ENCODE measurements at regions not wholly inside any gene's neighbourhood (a gene's known extent, or its start where the extent isn't known, plus 50 kb on each side); places are given as distances from the start of the nearest gene placed in this dataset.

DNA sequence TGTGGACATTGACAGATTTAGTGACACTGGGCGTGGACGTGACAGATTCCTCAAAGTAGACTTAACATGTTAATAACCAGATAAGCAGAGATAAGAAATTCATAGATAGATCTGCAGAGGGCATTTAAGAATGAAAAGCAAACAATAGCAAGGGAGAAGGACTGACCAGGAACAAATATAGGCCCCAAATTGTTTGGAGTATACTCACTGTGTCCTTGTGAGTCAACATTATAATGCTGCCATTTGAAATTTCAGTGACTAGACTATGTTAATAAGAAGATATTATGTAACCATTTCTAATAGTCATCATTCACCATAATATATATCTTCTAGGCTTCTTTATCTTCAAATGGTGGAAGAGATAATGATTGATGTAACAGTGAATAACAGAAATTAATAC lies 78.1 kb upstream of the SLC38A11 start:
- DNase-seq = no peak

GRCh38 chr2:165032559-165032958 lies 77.2 kb upstream of the SLC38A11 start:
- DNase-seq = no peak

GRCh38 chr2:165024199-165024598 lies 68.9 kb upstream of the SLC38A11 start:
- DNase-seq = no peak

GRCh38 chr2:165022781-165023180 lies 67.5 kb upstream of the SLC38A11 start:
- DNase-seq = no peak

- DNase-seq = no peak
Measured at GRCh38 chr2:165017966-165018596, 62.8 kb upstream of the SLC38A11 start.

DNA sequence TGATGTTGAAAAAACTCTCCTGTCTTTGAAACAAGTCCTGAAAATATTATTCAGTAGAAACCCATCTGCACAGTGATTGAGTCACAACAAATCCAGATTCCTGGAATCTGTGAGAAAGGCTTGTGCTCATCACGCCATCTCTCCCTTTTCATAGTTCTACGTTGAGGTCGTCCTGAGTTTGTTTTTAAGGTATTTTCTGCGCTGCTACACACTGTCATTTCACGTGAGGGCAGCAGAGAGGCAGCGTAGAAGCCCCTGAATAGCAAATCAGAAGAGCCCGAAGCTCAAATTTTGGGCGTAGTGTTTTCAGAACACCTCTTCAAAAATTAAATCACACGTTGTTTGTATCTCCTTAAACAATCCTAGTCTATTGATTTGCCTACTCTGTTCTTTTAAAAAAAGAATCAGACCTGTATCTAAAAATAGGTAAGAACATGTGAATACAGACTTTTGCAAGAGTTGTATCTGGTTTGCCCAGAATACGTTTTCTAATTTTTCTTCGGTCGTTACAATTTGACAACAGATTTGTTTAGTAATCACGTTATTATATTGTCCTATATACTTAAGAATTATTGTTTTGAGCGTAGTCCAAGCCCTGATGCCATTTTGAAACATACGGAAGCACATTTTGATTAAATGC lies 61.6 kb upstream of the SLC38A11 start:
- DNase-seq = no peak

DNA sequence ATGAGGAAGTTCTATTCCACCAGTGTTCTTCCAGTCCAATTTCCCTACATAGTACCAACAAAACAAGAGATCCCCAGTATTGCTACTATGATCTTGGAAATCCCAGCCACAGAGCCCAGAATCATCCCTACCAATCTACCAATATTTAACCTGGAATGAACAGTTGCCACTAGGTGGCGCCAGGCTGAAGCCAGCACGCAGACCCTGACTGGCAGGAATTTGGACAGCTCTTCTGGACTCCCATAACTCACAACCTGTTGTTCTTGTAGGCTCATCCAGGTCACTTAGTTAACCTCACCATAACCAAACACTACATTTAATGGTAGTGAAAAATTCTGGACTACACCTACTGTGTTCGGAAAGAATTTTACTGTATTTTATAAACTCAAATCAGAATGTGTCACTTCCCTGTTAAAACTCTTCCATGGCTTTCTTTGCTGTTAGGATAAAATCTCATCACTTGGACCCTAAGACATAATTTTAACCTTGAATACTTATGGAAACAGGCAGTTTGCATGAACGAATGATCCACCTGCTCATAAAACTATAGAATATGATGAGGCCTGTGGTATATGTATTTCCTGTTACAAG lies 59.8 kb upstream of the SLC38A11 start:
- peak; percentile 14 for DNase-seq

- no peak for DNase-seq
Measured at GRCh38 chr2:165013944-165014619, 58.8 kb upstream of the SLC38A11 start.

- DNase-seq = no peak
Measured at GRCh38 chr2:165011199-165011598, 55.9 kb upstream of the SLC38A11 start.

DNA sequence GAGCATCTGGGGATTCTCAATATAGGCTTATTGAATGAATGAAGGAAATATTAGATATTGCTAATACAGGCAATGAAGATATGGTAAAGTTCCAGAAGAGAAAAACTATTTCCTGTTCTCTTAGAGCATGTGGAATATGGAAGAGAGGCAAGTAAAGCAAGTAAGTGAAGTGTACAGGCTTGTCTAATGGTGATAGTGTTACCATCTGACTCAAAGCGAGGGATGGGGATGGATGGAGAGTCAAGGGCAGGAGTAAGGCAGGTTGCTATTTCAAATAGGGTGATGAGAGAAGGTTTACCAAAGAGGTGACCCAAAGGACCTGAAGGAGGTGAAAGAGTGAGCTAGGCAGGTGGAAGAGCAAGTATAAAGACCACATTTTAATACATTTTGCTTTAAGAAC lies 55.2 kb upstream of the SLC38A11 start:
- no peak for DNase-seq

DNA sequence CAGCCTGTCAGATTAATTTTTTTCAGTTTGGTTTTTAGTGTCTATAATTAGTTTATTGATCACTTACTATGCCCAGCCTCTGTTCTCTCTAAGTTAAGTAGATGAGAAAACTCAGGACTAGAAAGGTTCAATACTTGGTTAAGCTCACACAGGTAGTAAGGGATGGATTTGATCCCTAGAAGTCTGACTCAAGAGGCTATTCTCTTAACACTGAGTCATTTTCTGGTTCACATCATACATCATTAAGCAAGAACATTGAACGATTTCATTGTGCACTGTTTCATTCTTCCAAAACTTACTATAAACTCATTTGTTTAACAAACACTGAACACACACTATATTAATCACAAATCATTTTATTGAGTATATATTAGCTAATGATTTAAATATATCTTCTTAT lies 54.1 kb upstream of the SLC38A11 start:
- no peak for DNase-seq

DNA sequence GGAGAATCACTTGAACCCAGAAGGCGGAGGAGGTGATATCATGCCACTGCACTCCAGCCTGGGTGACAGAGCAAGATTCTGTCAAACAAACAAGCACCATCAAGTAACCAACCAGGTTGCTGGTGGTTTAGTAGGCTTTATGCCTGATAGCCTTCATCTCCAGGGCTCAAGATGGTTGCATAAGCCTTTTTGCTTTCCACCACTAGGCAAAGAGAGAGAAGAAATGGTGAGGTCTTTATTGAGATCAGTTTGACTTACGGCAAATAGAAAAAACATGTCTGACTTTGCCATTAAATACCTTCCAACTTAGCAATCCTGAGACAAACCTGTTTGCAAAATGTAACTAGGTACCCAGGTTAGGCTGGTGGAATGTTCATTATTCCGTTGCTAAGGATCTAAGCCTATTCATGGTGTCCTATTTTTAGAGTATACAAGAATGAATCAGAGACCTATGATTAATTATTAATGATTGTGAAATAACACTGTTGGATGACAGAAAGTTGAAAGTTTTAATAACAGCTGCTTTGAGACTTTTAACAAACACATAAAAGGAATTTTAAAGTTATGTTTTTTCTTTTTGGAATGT lies 53.5 kb upstream of the SLC38A11 start:
- no peak for DNase-seq

- DNase-seq = no peak
Measured at GRCh38 chr2:165007161-165007744, 51.9 kb upstream of the SLC38A11 start.

Data from CD4-positive, alpha-beta T cell treated with Interferon gamma for 1 hour (primary cell).